Left lung (tissue), 4 donors: ENCODE measurements at regions not wholly inside any gene's neighbourhood (a gene's known extent, or its start where the extent isn't known, plus 50 kb on each side); places are given as distances from the start of the nearest gene placed in this dataset.

ENCODE experiments used
- ATAC-seq: fragments of 200-7000 bp; cut with Tn5 transposase; one replicate; pipeline ENCODE4 v1.9.1; 2020; ENCODE audit warnings: moderate library complexity
- DNase-seq, 4 donors: peaks; one replicate each; pipeline ENCODE4 v3.0.0-alpha.2; 2013 to 2020
- H3K27ac ChIP-seq, 2 donors: fragments of 200-600 bp; sonication (generic) in 1 of 2; one replicate each; pipeline versions ENCODE4 v1.5.0 to v1.8.0; 2020 to 2021
- H3K27me3 ChIP-seq, 2 donors: fragments of 200-600 bp; sonication (generic) in 1 of 2; one replicate each; pipeline versions ENCODE4 v1.5.0 to v1.8.0; 2020 to 2021
- H3K36me3 ChIP-seq, 2 donors: fragments of 200-600 bp; sonication (generic) in 1 of 2; one replicate each; pipeline versions ENCODE4 v1.5.0 to v1.8.0; 2020 to 2021
- H3K4me1 ChIP-seq, 2 donors: fragments of 200-600 bp; one replicate each; pipeline ENCODE4 v1.8.0; 2021
- H3K4me3 ChIP-seq, 2 donors: fragments of 200-600 bp; sonication (generic) in 1 of 2; one replicate each; pipeline versions ENCODE4 v1.5.0 to v1.8.0; 2020 to 2021; ENCODE audit warnings: mild to moderate bottlenecking in 1 of 2
- H3K9me3 ChIP-seq, 2 donors: fragments of 200-600 bp; sonication (generic) in 1 of 2; one replicate each; pipeline versions ENCODE4 v1.5.0 to v1.8.0; 2020 to 2021
- intact Hi-C, 2 donors: fragments of 100-400 bp; cut with DNase I; formaldehyde crosslinking; loops; one replicate each; pipeline versions ENCODE4 v1.11.2 to v1.14.2; 2022
- TF ChIP-seq, protein P1 (sequence below), 2 donors: fragments of 200-600 bp; sonication (generic) in 1 of 2; IDR thresholded peaks; one replicate each; pipeline versions ENCODE4 v1.5.0 to v1.8.0; 2021; ENCODE audit warnings: antibody characterized with exemption in 2 of 2
- donor health status: DM: no; HTN: yes; CAD: no.
- donor health status: DM: no; HTN: no; CAD: no.

GRCh38 chr4:120589787-120590186 lies 332.7 kb downstream of the PRDM5 start:
- intact Hi-C loops: no loop called here

GRCh38 chr4:120568731-120569130 lies 353.8 kb downstream of the PRDM5 start:
- H3K27me3 ChIP-seq: no peaks in the 10 kb centered on the region
- H3K4me3 ChIP-seq: no peak overlapping the region
- ATAC-seq (no peak), DNase-seq (no peak)
- H3K27ac ChIP-seq: no peak overlapping the region
- no peaks in the 10 kb centered on the region for H3K9me3 ChIP-seq
- no peaks in the 10 kb centered on the region for H3K36me3 ChIP-seq
- TF ChIP-seq, protein P1, sequence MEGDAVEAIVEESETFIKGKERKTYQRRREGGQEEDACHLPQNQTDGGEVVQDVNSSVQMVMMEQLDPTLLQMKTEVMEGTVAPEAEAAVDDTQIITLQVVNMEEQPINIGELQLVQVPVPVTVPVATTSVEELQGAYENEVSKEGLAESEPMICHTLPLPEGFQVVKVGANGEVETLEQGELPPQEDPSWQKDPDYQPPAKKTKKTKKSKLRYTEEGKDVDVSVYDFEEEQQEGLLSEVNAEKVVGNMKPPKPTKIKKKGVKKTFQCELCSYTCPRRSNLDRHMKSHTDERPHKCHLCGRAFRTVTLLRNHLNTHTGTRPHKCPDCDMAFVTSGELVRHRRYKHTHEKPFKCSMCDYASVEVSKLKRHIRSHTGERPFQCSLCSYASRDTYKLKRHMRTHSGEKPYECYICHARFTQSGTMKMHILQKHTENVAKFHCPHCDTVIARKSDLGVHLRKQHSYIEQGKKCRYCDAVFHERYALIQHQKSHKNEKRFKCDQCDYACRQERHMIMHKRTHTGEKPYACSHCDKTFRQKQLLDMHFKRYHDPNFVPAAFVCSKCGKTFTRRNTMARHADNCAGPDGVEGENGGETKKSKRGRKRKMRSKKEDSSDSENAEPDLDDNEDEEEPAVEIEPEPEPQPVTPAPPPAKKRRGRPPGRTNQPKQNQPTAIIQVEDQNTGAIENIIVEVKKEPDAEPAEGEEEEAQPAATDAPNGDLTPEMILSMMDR (IDR thresholded peaks at IDR 0.05): no peak
- intact Hi-C loops: no loop called here
- H3K4me1 ChIP-seq: no peaks in the 10 kb centered on the region

More at GRCh38 chr4:120589787-120590186, 332.7 kb downstream of the PRDM5 start:
- no peak for ATAC-seq
- Histone ChIP-seq H3K27ac (no peak overlapping the region), H3K36me3 (no peaks in the 10 kb centered on the region), H3K9me3 (peaks cover 0 to 4% of the 10 kb centered on the region in 2 donors), H3K4me3 (no peak overlapping the region), H3K27me3 (no peaks in the 10 kb centered on the region), H3K4me1 (no peaks in the 10 kb centered on the region)
- TF ChIP-seq, protein P1 (IDR thresholded peaks at IDR 0.05): no peak
- DNase-seq: no peak

- no peak overlapping the region for H3K4me3 ChIP-seq
- H3K4me1 ChIP-seq: no peaks in the 10 kb centered on the region
- ATAC-seq: no peak
- H3K27me3 ChIP-seq: no peaks in the 10 kb centered on the region
- no peak for DNase-seq
- TF ChIP-seq, protein P1 (IDR thresholded peaks at IDR 0.05): no peak
- H3K9me3 ChIP-seq: peaks cover 0 to 27% of the 10 kb centered on the region in 2 donors
- H3K36me3 ChIP-seq: no peaks in the 10 kb centered on the region
- H3K27ac ChIP-seq: no peak overlapping the region
- intact Hi-C loops: no loop called here
Measured at GRCh38 chr4:120561648-120562047, 360.9 kb downstream of the PRDM5 start.

GRCh38 chr4:120557372-120557771 lies 365.2 kb downstream of the PRDM5 start:
- H3K27me3 ChIP-seq: no peaks in the 10 kb centered on the region
- H3K9me3 ChIP-seq: peaks cover 0 to 14% of the 10 kb centered on the region in 2 donors
- H3K36me3 ChIP-seq: no peaks in the 10 kb centered on the region
- H3K27ac ChIP-seq: no peak overlapping the region
- H3K4me3 ChIP-seq: no peak overlapping the region
- no peaks in the 10 kb centered on the region for H3K4me1 ChIP-seq
- ATAC-seq (no peak), DNase-seq (no peak)
- TF ChIP-seq, protein P1 (IDR thresholded peaks at IDR 0.05): no peak
- intact Hi-C loops: no loop called here

- no peaks in the 10 kb centered on the region for H3K36me3 ChIP-seq
- H3K27me3 ChIP-seq: no peaks in the 10 kb centered on the region
- H3K4me3 ChIP-seq: no peak overlapping the region
- peaks cover 0 to 4% of the 10 kb centered on the region in 2 donors for H3K9me3 ChIP-seq
- no peaks in the 10 kb centered on the region for H3K4me1 ChIP-seq
- DNase-seq (no peak), ATAC-seq (no peak)
- no peak overlapping the region for H3K27ac ChIP-seq
- intact Hi-C loops: no loop called here
- TF ChIP-seq, protein P1 (IDR thresholded peaks at IDR 0.05): no peak
Measured at GRCh38 chr4:120555058-120555457, 367.5 kb downstream of the PRDM5 start.
